H4 (cell line): ENCODE measurements at regions not wholly inside any gene's neighbourhood (a gene's known extent, or its start where the extent isn't known, plus 50 kb on each side); places are given as distances from the start of the nearest gene placed in this dataset.
"Not testable (repeated sequence)": the region's sequence is repeated elsewhere in the genome, so short reads cannot be mapped to it uniquely, and the experiment has no call there.

Experiments used
- DNase-seq: peaks from one replicate; pipeline ENCODE4 v3.0.0-alpha.2; 2015; ENCODE audit warnings: low spot score

GRCh38 chr2:220555961-220556630 lies 928.7 kb downstream of the SLC4A3 start:
- peak; percentile 48 for DNase-seq

GRCh38 chr2:220556658-220557057 lies 929.2 kb downstream of the SLC4A3 start:
- DNase-seq, result peak; percentile 54

GRCh38 chr2:220560192-220560591 lies 932.8 kb downstream of the SLC4A3 start:
- no peak for DNase-seq

GRCh38 chr2:220562375-220563140 lies 935.1 kb downstream of the SLC4A3 start:
- no peak for DNase-seq

GRCh38 chr2:220568296-220568695 lies 940.9 kb downstream of the SLC4A3 start:
- DNase-seq, result no peak

GRCh38 chr2:220569112-220569897 lies 941.9 kb downstream of the SLC4A3 start:
- DNase-seq, result no peak

- no peak for DNase-seq
Observed at GRCh38 chr2:220572385-220572784, 945.0 kb downstream of the SLC4A3 start.

GRCh38 chr2:220574038-220574437 lies 946.6 kb downstream of the SLC4A3 start:
- DNase-seq, result no peak

GRCh38 chr2:220575963-220576362 lies 948.5 kb downstream of the SLC4A3 start:
- no peak for DNase-seq

GRCh38 chr2:220579452-220579851 lies 952.0 kb downstream of the SLC4A3 start:
- DNase-seq, result no peak

- DNase-seq, result no peak
Observed at GRCh38 chr2:220580113-220580512, 952.7 kb downstream of the SLC4A3 start.

- no peak for DNase-seq
Observed at GRCh38 chr2:220583725-220584124, 956.3 kb downstream of the SLC4A3 start.

GRCh38 chr2:220585241-220585640 lies 957.8 kb downstream of the SLC4A3 start:
- DNase-seq, result no peak

- no peak for DNase-seq
Observed at GRCh38 chr2:220586980-220587530, 959.6 kb downstream of the SLC4A3 start.

GRCh38 chr2:220588148-220588547 lies 960.7 kb downstream of the SLC4A3 start:
- no peak for DNase-seq

- no peak for DNase-seq
Observed at GRCh38 chr2:220590476-220590875, 963.0 kb downstream of the SLC4A3 start.

GRCh38 chr2:220593526-220593925 lies 966.1 kb downstream of the SLC4A3 start:
- DNase-seq, result no peak

- DNase-seq, result no peak
Observed at GRCh38 chr2:220601674-220602073, 970.4 kb downstream of the EPHA4 start.

GRCh38 chr2:220613004-220613403 lies 959.1 kb downstream of the EPHA4 start:
- not testable (repeated sequence) for DNase-seq

- DNase-seq, result no peak
Observed at GRCh38 chr2:220614064-220614463, 958.0 kb downstream of the EPHA4 start.

- peak; percentile 39 for DNase-seq
Observed at GRCh38 chr2:220619525-220620220, 952.4 kb downstream of the EPHA4 start.

GRCh38 chr2:220626603-220627002 lies 945.5 kb downstream of the EPHA4 start:
- DNase-seq, result no peak
